Sigmoid colon (tissue), 4 donors: ENCODE measurements at regions not wholly inside any gene's neighbourhood (a gene's known extent, or its start where the extent isn't known, plus 50 kb on each side); places are given as distances from the start of the nearest gene placed in this dataset.
"Not testable (repeated sequence)": the region's sequence is repeated elsewhere in the genome, so short reads cannot be mapped to it uniquely, and the experiment has no call there.

ENCODE experiments used
- EP300 ChIP-seq, 4 donors: sonication (generic); formaldehyde crosslinking; IDR thresholded peaks; one replicate each; pipeline ENCODE4 v1.6.1; 2017; ENCODE audit warnings: antibody characterized with exemption in 4 of 4
- POLR2A ChIP-seq, 2 donors: fragments of 450-650 bp; IDR thresholded peaks; one replicate each; pipeline ENCODE4 v1.6.1; 2016; ENCODE audit warnings: antibody characterized with exemption in 2 of 2, mild to moderate bottlenecking in 2 of 2, moderate library complexity in 2 of 2
- POLR2AphosphoS5 ChIP-seq, 4 donors: sonication (generic); formaldehyde crosslinking; IDR thresholded peaks; one replicate each; pipeline ENCODE4 v1.6.1; 2017; ENCODE audit warnings: antibody characterized with exemption in 4 of 4
- TF ChIP-seq, protein P1 (sequence below), 4 experiments: fragments of 450-650 bp in 3 of 4; fragments of 200-600 bp in 1 of 4; IDR thresholded peaks; one replicate each; pipeline ENCODE4 v1.5.1; 2016 to 2019; ENCODE audit warnings: antibody characterized with exemption in 4 of 4, mild to moderate bottlenecking in 3 of 4, moderate library complexity in 2 of 4

DNA sequence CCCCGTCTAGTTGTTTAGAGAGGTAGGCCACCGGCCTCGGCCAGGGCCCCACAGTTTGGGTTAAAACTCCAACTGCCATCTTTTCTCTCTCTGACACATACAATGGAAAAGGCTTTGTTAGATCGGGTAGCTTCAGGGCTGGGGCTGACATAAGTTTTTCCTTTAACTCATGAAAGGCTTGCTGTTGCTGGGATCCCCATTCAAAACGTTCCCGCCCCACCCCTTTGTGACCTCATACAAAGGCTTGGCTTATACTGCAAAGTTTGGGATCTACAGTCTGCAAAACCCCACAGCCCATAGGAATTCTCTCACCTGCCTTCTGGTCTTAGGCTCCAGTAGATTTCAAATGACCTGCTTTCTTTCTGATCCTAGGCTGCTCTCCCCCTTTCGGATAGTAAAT lies 154.1 kb downstream of the UNC93B1 start:
- TF ChIP-seq POLR2A, EP300, POLR2AphosphoS5 (IDR thresholded peaks at IDR 0.05): not testable (repeated sequence)
- TF ChIP-seq, protein P1, sequence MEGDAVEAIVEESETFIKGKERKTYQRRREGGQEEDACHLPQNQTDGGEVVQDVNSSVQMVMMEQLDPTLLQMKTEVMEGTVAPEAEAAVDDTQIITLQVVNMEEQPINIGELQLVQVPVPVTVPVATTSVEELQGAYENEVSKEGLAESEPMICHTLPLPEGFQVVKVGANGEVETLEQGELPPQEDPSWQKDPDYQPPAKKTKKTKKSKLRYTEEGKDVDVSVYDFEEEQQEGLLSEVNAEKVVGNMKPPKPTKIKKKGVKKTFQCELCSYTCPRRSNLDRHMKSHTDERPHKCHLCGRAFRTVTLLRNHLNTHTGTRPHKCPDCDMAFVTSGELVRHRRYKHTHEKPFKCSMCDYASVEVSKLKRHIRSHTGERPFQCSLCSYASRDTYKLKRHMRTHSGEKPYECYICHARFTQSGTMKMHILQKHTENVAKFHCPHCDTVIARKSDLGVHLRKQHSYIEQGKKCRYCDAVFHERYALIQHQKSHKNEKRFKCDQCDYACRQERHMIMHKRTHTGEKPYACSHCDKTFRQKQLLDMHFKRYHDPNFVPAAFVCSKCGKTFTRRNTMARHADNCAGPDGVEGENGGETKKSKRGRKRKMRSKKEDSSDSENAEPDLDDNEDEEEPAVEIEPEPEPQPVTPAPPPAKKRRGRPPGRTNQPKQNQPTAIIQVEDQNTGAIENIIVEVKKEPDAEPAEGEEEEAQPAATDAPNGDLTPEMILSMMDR (IDR thresholded peaks at IDR 0.05) = not testable (repeated sequence)
